ENCODE measurements at regions not wholly inside any gene's neighbourhood (a gene's known extent, or its start where the extent isn't known, plus 50 kb on each side); places are given as distances from the start of the nearest gene placed in this dataset.

DNA sequence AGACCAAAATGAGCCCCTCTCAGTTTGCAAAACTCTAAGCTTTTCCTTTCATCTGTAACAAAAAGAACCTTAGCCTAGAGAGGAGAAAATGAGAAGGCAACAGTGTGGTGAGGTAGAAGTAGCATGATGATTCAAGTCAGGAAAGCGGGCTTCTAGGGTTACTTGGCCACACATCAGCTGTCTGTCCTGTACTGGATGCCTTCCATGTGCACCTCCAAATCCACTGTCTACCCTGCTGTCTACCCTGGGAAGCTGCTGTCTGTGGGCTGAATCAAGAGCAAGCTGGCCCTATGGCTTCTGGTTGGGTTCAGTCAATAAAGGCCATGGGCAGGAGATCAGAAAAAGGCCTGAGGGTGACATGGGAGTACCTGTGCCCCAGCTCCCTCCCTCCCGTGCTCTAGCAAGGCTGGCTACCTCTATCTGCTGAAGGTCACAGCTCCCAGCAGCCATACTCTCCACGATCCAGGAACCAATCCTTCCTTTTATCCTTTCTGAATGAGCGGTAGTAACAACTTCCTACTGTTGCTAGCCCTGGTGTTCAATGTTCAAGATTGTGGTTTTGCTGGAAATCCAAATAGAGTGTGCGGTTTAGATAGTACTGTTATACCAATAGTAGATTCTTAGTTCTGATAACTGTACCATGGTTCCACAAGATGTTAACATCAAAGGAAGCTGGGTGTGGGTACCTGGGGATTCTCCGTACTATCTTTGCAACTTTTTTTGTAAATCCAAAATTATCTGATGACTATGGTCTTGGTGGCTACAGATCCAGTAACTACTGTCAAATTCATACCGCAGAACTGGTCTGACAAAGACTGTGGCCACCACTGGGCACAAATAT, 191.0 kb downstream of the ESM1 start:
- TF ChIP-seq TAF1 (IDR thresholded peaks at IDR 0.05; ENCODE audit: borderline replicate concordance, insufficient read depth, low read length) (no peak), REST (IDR thresholded peaks at IDR 0.05; ENCODE audit: insufficient read depth in 1 of 2, low read depth in 2 of 2, low read length in 2 of 2) (no peak)

Measured in PFSK-1 (cell line).